OCI-LY1 (cell line): ENCODE measurements at regions not wholly inside any gene's neighbourhood (a gene's known extent, or its start where the extent isn't known, plus 50 kb on each side); places are given as distances from the start of the nearest gene placed in this dataset.

Experiments
- EZH2 ChIP-seq: fragments of 200-600 bp; sonication (generic), shearing (Covaris generic); IDR thresholded peaks from 2 replicates; pipeline ENCODE4 v1.8.0; 2017; ENCODE audit warnings: borderline replicate concordance, mixed run types, mild to moderate bottlenecking, antibody characterized with exemption, low read length, moderate library complexity, mixed read lengths
- TF ChIP-seq, protein P1 (sequence below): fragments of 200-600 bp; sonication (generic), shearing (Covaris generic); IDR thresholded peaks from 2 replicates; pipeline ENCODE4 v1.5.1; 2017; ENCODE audit warnings: mild to moderate bottlenecking, antibody characterized with exemption, low read length, moderate library complexity, mixed read lengths

DNA sequence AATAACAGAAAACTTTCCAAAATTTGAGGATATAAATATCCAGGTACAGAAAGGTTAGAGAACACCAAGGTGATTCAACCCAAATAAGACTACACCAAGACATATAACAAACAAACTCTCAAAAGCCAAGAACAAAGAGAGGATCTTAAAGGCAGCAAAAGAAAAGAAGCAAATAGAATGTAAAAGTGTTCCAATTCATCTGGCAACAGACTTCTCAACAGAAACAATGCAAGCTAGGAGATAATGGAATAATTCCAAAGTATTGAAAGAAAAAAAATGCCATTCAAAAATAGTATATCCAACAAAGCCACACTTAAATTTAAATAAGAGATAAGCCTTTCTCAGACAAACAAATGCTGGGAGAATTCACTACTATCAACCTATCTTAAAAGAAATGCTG is 153.0 kb upstream of the FAT3 start:
- TF ChIP-seq, protein P1, sequence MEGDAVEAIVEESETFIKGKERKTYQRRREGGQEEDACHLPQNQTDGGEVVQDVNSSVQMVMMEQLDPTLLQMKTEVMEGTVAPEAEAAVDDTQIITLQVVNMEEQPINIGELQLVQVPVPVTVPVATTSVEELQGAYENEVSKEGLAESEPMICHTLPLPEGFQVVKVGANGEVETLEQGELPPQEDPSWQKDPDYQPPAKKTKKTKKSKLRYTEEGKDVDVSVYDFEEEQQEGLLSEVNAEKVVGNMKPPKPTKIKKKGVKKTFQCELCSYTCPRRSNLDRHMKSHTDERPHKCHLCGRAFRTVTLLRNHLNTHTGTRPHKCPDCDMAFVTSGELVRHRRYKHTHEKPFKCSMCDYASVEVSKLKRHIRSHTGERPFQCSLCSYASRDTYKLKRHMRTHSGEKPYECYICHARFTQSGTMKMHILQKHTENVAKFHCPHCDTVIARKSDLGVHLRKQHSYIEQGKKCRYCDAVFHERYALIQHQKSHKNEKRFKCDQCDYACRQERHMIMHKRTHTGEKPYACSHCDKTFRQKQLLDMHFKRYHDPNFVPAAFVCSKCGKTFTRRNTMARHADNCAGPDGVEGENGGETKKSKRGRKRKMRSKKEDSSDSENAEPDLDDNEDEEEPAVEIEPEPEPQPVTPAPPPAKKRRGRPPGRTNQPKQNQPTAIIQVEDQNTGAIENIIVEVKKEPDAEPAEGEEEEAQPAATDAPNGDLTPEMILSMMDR = no peak
- TF ChIP-seq EZH2 = no peak
